ENCODE measurements at regions not wholly inside any gene's neighbourhood (a gene's known extent, or its start where the extent isn't known, plus 50 kb on each side); places are given as distances from the start of the nearest gene placed in this dataset.
"Not testable (repeated sequence)": the region's sequence is repeated elsewhere in the genome, so short reads cannot be mapped to it uniquely, and the experiment has no call there.

DNA sequence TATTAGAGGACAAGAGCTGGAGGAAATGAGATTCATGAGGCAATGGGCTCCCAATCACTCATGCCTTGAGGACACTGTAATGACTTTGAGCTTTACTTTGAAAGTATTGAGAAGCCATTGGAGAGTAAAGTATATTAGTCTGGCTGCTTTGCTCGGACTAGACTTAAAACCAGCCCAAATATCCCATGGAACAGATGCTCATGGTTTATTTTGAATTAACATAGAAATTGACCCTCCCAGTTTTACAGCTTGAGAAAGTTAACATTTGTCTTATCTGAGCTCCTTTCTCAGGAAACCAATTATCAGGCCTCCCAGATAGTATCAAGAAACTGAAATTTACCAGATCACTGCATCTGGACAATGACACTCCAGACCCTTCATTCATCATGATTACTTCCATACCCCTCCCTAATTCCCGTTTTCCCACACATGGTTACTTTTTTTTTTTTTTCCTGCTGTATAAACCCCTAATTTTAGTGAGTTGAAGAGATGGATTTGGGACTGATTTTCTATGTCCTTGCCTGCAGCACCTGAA lies 270.8 kb upstream of the SMIM30 start:
- DNase-seq (ENCODE audit: low read depth): no peak

DNA sequence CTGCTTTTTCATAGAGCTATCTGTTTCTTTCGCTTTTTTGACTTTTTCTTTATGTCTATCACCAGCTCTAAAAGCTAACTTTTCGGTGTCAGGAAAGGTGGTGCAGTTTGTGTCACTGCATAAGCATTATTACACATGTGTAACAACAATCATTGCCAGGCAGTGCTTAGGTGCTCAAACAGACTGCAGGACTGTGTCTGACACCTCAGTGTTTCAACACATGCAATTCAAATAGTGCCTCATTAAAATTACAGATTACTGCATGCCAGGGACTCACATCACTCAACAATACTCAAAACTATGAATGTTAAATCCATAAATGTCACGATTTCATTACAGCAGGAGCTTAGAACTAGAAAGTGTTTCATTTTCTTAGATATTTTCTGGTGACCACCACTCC lies 265.3 kb upstream of the SMIM30 start:
- DNase-seq (ENCODE audit: low read depth): no peak

DNA sequence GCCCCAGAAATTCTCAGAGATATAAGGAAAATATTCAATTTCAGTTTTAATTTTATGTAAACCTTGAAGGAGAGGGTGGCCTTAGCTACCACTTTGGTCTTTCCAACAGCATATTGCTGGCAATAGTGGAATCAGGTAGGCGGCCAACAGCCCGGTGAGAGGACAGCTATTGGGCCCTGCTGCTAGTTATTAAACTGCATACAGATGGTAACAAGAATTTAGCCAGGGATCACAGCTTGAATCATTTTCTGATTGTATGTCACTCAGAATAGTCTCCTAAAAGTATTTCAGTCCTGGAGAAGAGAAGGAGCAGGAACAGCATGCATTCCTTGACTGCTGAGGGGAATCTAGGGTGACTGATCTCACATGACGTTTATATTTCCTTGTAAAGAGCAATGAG lies 261.4 kb upstream of the SMIM30 start:
- DNase-seq (ENCODE audit: low read depth): no peak

DNA sequence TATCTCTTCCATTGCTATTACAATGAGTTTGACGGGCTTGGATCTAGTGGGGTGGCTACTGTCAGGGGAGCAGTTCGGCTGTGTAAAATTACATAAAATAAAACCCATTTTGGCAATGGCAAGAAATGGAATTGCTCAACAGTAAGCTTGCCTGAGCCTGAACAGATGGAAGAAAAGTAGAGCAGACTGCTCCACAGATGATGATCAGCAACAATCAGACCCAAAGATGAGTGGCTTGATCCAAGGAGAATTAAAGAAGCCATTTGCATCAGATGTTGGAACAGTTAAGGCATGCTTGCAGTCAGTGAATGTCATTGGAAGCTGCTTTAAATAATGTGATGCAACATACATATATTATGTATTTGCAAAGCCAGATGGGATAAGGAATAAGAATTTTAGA lies 256.6 kb upstream of the SMIM30 start:
- DNase-seq (ENCODE audit: low read depth): no peak

DNA sequence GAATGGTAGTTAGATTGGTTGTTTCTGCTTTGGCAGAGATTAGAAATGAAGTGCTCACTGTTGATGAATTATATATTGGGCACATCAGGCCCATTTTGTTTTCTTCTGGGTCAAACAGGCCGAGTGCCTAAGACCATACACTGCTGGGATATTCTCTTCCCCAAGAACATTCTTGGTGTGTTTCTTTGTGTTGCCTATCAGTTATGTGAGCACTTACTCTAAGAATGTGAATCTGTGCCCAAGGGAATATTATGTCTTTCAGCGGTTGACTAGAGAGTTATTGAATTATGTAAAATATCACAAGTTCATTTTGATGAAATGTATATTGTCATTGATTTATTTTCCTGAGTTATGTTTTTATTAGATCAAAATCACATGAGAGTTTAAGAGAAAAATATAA lies 255.5 kb upstream of the SMIM30 start:
- no peak for DNase-seq (ENCODE audit: low read depth)

DNA sequence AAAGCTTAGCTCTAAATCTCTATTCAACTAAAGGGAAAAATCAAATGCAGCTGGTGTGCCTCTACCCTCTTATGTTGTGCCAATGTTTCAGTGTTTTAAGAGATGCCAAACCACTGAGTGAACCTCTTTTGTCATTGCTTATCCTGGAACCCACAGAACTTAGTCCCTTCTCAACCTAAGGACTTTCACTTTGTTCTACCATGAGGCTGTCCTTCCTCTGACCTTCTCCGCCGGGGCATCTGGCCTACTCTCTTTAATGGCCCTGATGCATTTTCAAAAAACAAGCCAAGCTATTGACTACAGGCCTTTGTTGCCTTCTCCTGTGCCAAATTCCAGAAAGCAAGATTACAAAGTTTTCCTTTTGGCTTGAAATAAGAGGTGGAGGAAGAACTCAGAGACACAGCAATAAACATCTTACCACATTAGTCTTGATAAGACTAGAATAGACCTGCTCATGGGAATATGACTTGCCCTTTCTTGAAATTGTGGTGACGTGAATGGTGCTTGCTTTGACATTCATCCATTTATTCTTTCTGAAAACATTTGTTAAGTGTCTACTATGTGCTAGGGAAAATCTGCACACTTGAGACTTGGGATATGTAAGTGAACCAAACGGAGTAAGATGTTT lies 253.2 kb upstream of the SMIM30 start:
- no peak for DNase-seq (ENCODE audit: low read depth)

DNA sequence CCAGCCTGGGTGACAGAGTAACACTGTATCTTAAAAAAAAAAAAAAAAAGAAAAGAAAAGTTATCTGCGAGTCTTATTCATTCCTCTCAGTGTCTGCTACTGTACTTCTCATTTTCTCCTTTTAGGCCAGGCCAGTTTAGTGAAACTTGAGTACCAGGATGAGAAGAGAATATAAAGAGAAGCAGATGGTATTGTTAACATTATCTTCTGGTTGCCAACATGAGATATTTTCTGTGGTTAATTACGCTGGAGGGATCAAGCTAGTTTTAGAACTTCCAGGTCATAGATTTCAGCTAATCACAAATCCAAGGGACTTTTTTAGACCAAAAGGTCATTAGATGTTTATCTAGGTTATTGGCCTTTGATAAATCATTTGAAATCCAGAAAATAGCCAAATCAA lies 252.6 kb upstream of the SMIM30 start:
- no peak for DNase-seq (ENCODE audit: low read depth)

DNA sequence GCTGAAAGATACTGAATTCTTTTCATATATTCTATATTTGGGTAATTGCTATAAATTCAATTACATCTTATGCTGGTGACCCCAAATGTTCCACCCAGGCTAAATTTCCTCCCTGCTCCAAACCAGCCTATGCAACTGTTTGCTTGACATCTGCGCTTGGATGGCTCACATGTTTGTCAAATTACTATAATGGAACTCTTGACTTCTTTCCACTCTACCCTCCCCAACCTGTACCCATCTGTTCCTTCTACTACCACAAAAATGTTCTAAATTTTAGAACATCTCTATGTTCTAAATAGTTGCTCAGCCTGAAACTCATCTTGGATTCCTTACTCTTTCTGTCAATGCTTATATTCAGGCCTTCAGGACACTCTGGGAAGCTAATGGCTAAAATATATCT lies 249.9 kb upstream of the SMIM30 start:
- no peak for DNase-seq (ENCODE audit: low read depth)

DNA sequence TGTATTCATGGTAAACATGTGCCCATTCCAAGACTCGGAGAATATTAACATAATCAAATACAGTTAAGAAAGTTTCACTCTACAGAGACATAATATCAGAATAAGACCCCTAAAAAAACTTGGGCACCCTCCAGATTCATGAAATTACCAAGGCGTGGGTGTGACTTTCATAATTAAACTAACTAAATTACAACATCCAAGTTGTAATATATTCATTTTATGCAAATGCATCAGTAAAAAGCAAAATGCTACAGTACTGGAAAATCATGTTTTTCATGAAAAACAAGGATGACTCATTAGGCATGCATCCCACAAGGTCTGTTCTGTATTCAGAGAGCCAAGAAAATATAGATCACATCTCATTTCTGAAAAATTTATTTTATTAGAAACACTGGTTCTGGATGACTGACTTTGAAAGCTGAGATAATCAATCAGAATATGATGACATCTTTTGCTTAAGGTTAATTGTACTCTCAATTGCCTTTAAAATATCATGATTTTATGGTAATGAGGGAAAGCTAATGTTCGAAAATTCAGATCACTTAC lies 248.8 kb upstream of the SMIM30 start:
- no peak for DNase-seq (ENCODE audit: low read depth)

DNA sequence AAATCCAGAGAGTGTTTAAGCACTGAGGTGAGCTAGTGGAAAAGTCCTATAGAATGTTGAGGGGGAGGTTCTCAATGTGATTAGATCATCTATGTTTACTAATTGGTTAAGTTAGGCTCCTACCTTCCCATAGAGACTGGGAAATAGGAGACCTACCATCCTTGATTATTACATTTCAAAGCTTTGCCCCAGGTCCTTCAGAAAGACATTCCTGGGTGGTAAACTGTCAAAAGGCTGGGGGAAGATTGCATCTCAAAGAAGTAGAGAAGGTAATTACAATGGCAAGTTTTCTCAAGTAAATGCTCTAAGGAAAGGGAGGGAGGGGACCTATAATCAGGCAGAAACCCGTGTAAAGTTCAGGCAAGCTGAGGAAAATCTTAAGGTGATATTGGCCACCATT lies 247.8 kb upstream of the SMIM30 start:
- no peak for DNase-seq (ENCODE audit: low read depth)

DNA sequence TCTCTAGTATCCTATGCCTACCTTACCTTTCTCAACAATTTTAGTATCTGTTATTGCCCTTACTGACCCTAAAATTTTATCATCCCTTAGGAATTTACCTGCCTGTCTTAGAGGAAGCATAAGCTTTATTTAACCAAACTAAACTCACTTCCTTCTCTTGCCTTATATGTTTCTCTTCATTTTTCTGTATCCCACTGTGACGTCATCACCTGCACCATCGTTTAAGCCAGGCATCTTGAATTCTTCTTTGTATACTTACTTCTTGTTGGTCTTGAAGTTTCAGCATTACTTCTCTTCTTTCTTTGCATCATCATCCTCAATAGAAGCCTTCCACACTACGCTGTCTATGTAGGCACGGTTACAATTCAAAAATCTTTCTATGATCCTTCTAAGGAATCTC lies 231.0 kb upstream of the SMIM30 start:
- no peak for DNase-seq (ENCODE audit: low read depth)

DNA sequence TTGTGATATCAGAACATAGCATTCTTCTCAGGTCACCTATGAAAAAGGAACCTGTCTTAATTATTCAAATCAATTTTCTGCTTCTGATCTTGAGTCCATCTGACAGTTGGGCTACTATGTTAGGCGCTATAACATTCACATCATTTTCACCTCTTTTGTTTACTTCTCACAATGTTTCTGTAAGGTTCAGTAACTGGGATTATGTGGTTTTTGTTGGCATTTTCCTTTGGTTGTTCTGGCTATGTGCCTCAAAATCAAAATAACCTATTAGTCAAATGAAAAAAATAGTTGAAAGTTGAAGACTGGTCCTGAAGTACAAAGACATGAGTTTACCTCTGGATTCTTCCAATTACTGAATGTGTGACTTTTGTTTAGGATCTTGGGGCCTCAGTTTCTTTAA lies 221.3 kb upstream of the SMIM30 start:
- DNase-seq (ENCODE audit: low read depth): no peak

DNA sequence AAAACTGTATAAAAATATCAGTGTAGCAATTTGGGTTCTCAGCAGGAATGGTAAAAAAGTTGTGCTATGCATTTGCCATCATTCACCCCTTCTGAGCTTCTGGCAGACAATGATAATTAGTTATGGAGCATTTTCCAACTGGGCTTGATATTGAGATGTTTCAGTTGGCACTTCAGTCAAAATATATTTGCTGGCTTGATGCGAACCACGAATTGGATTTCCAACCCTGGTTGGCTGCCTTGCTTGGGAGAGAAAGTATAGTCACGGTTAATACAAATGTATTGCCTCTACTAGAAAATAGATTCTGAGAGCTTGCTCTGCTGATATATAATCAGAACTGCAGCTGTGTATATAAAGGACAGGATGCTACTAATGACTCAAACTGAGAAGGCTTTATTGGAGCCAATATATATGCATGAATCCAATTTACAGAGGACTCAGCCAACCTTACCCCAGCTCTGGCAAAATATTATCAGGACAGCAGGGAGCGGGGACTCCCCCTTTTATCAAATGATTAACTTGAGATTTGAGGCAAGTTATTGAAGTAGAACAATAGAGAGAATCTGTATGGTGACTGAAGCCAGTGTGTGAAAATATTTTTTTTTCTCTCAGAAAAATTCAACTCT lies 219.8 kb upstream of the SMIM30 start:
- DNase-seq (ENCODE audit: low read depth): no peak

DNA sequence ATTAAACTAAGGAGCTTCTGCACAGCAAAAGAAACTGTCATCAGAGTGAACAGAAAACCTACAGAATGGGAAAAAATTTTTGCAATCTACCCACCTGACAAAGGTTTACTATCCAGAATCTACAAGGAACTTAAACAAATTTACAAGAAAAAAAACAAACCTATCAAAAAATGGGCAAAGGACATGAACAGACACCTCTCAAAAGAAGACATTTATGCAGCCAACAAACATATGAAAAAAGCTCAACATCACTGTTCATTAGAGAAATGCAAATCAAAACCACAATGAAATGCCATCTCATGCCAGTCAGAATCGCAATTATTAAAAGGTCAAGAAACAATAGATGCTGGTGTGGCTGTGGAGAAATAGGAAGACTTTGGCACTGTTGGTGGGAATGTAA lies 218.5 kb upstream of the SMIM30 start:
- not testable (repeated sequence) for DNase-seq (ENCODE audit: low read depth)

DNA sequence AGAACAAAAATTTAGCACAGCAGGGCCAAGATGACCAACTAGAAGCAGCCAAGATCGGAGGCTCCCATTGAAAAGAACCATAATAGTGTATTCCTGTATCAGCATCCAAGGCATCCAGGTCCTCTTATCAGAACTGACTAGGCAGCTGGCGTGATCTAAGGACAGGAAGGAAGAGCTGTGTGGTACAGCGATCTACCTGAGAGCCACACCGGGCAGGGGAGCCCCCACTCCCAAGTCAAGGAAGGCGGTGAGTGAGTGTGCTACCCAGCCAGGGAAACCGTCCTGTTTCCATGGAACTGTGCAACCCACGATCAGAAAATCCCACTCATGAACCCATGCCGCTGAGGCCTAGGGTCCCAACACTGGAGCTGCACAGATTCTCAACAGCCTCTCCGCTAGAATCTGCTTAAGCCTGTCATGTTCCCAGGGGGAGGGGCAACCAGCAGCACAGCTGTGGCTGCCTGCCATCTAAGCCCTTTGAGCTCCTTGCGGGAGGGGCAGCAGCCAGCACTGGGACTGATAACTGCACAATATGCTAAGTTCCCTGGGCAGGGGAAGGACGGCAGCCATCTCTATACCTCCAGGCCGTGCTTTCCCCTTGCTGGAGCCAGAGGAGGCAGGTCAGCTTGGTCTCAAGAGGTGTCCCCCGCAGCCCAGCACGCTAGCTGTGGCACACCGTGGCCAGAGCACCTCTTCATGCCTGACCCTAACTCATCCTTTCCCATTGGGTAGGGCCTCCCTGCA lies 213.0 kb upstream of the SMIM30 start:
- no peak for DNase-seq (ENCODE audit: low read depth)

DNA sequence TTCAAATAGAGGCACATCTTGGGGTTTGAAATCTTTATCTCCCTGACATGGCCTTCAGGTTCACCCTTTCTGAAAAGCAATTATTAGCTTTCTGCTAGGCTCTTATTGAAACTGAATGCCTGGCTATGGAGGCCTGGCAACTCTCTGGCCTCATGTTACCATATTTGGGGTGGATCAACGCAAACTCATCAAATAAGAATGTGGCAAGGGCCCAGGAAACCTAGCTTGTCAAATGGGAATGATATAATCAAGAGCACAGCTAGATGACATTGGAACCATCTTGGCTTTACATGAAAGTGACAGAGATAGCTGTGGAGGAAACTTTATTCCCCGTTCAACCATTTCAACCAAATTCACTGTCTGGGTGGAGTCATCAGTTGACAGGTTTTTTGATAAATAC lies 202.8 kb upstream of the SMIM30 start:
- DNase-seq (ENCODE audit: low read depth): no peak

DNA sequence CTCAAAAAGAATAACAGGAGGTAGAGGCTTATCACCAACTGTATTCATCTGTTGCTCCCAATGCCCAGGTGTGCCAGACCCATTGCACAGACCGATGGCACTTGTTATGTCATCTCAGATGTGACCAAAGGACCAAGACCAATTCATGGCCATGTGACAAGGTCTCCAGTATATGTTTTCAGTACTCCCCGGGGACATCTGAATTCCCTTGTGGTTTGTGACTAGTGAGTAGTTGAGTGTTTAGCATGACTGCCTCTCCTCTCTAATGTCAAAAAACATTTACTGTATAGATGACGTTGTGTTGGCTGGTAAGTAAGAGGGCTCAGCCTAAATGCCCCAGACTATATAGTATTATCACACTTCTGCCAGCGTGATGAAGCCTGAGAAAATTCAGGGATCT lies 202.1 kb upstream of the SMIM30 start:
- no peak for DNase-seq (ENCODE audit: low read depth)

DNA sequence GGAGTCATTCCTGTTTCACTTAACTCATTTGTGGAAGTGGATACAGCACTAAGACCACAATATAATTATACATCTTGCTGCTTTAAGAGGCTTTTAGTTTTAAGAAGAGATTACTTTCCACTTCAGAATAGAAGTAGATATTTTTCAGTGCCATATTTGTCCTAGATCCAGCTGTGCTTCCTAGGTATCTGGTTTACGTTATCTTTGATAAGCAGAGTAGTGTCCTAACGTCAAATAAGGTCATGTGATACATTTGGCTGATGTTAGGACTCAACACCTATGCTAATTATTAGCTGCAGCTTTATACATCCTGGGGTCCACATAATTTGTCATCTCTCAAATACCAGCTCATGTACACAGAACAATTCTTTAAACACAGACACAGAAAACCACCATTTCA lies 196.2 kb upstream of the SMIM30 start:
- no peak for DNase-seq (ENCODE audit: low read depth)

DNA sequence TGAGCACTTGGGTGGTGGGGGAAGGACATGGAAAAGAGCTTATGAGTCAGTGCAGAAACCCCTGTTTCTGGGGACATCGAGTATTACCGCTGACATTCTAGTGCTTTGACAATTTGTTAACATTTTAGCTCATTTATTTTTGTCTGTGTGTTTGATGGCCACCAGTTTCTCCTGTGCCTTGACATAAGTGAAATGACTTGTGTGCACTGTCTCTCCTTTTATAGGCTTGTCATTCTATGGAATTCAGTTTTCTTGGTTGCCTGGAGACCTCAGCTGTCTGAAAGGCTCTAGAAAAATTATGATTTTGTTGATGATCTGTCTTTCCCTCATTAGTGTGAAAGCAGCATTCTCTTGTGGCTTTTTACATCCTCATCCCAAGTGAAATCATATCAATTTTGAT lies 190.0 kb upstream of the SMIM30 start:
- no peak for DNase-seq (ENCODE audit: low read depth)

DNA sequence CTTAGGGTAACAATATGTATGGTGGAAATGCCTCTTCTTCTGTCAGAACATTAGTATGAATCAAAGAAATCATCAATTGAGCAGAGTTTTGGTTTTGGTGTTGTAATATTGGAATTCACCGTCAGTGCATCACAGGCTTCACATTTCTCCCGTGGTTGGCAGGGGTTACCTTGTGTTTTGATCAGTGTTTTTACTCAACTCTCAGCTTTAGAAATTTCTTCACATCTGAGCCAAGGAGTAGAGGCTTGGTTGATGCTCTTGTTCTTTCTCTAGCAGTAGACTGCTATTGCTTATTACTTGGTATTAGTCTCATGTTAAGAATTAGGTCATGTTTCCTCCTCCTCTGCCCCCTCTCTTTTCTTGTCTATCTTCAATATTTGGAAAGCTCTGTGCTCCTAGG lies 188.8 kb upstream of the SMIM30 start:
- no peak for DNase-seq (ENCODE audit: low read depth)

DNA sequence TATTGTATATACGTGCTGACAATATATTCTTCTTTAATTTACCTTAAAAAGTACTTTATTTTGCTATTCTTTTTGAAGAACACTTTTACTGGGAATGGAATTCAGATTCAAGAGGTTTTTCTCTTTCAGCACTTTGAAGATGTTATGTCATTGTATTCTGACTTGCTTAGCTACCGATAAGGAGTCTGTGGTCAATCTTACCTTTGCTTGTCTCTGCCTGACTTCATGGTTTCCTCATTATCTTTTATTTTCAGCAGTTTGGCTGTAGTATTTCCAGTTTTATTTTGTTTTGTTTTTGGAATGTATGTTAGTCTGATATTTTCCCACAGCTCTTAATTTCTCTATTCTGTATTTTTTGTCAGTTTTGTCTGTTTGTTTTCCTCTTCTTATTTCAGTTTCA lies 187.9 kb upstream of the SMIM30 start:
- DNase-seq (ENCODE audit: low read depth): no peak

DNA sequence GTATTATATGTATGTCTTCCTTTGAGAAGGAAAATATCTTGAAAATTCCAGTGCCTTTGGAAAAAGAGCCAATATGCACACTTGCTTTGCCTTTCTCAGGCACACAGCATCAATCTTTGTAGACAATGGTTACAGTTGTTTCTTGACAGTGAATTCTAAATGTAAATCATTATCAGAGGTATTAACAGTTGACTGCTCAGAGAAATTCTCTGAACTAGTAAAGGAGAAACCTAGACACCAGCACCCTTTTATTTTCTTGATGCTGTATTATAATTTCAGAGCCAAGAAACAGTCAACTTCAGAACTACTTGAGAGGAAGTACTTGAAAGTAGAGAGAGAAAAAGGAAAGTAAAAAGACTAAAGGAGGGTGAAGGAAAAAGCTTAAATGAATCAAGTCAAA lies 185.8 kb upstream of the SMIM30 start:
- DNase-seq (ENCODE audit: low read depth): no peak

DNA sequence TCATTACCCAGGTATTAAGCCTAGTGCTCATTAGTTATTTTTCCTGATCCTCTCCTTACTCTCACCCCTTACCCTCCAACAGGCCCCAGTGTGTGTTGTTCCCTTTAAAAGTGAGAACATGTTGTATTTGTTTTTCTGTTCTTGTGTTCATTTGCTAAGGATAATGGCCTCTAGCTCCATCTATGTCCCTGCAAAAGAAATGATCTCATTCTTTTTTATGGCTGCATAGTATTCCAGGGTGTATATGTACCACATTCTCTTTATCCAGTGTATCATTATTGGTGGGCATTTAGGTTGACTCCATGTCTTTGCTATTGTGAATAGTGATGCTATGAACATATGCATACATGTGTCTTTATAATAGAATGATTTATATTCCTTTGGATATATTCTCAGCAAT lies 185.0 kb upstream of the SMIM30 start:
- not testable (repeated sequence) for DNase-seq (ENCODE audit: low read depth)

All from activated T-cell treated with anti-CD3 and anti-CD28 coated beads for 24 hours (primary cell).